Liver (tissue), 8 donors: ENCODE measurements at regions not wholly inside any gene's neighbourhood (a gene's known extent, or its start where the extent isn't known, plus 50 kb on each side); places are given as distances from the start of the nearest gene placed in this dataset.

ENCODE experiments used
- DNase-seq: peaks from one replicate; pipeline ENCODE4 v3.0.0-alpha.2; 2017; ENCODE audit warnings: low spot score
- H3K27ac ChIP-seq, 2 donors: one replicate each; pipeline ENCODE4 v1.7.0; 2013; ENCODE audit warnings: inconsistent platforms in 2 of 2, low read length in 2 of 2, control low read depth in 1 of 2, low read depth in 1 of 2, mild to moderate bottlenecking in 1 of 2
- H3K27me3 ChIP-seq, 4 donors: one replicate each; pipeline versions ENCODE4 v1.6.1 to v1.7.0; 2013; ENCODE audit warnings: low read length in 3 of 4, inconsistent platforms in 1 of 4, mild to moderate bottlenecking in 1 of 4, moderate library complexity in 1 of 4; ENCODE audit not compliant: control insufficient read depth in 4 of 4, insufficient read depth in 4 of 4
- H3K36me3 ChIP-seq, 4 donors: one replicate each; pipeline versions ENCODE4 v1.6.1 to v1.7.0; 2013; ENCODE audit warnings: low read length in 3 of 4, mild to moderate bottlenecking in 3 of 4, low read depth in 1 of 4, moderate library complexity in 1 of 4; ENCODE audit not compliant: control insufficient read depth in 4 of 4, insufficient read depth in 3 of 4
- H3K4me1 ChIP-seq, 4 donors: one replicate each; pipeline versions ENCODE4 v1.6.1 to v1.7.0; 2013; ENCODE audit warnings: low read length in 3 of 4, mild to moderate bottlenecking in 3 of 4, moderate library complexity in 1 of 4; ENCODE audit not compliant: control insufficient read depth in 4 of 4, insufficient read depth in 4 of 4
- H3K4me3 ChIP-seq, 3 donors: one replicate each; pipeline versions ENCODE4 v1.6.1 to v1.7.0; 2013; ENCODE audit warnings: low read length in 3 of 3, control low read depth in 1 of 3, low read depth in 1 of 3, mild to moderate bottlenecking in 1 of 3
- H3K9ac ChIP-seq, 2 donors: one replicate each; pipeline ENCODE4 v1.7.0; 2013; ENCODE audit warnings: low read length in 2 of 2, mild to moderate bottlenecking in 2 of 2, moderate library complexity in 2 of 2, control low read depth in 1 of 2, low read depth in 1 of 2
- H3K9me3 ChIP-seq, 4 donors: one replicate each; pipeline versions ENCODE4 v1.6.1 to v1.7.0; 2013; ENCODE audit warnings: low read length in 3 of 4; ENCODE audit not compliant: control insufficient read depth in 4 of 4
- ATF3 ChIP-seq: IDR thresholded peaks from 2 replicates; pipeline ENCODE4 v1.6.1; 2016; ENCODE audit warnings: antibody characterized with exemption
- CTCF ChIP-seq: fragments of 150-350 bp; IDR thresholded peaks from 2 replicates; pipeline ENCODE4 v1.5.1; 2017; ENCODE audit warnings: improper control_type of control experiment, low read depth, low read length; ENCODE audit not compliant: missing input control
- EGR1 ChIP-seq, 2 donors: IDR thresholded peaks; 2 replicates each; pipeline ENCODE4 v1.6.1; 2016 to 2018; ENCODE audit warnings: antibody characterized with exemption in 2 of 2, low read depth in 2 of 2
- FOXA2 ChIP-seq: IDR thresholded peaks from 2 replicates; pipeline ENCODE4 v1.6.1; 2016; ENCODE audit warnings: antibody characterized with exemption
- GABPA ChIP-seq, 2 donors: IDR thresholded peaks in 1 of 2; conservative IDR thresholded peaks in 1 of 2; 2 replicates each; pipeline ENCODE4 v1.6.1; 2016; ENCODE audit warnings: antibody characterized with exemption in 2 of 2, mild to moderate bottlenecking in 1 of 2, moderate library complexity in 1 of 2
- HNF4G ChIP-seq: IDR thresholded peaks from 2 replicates; pipeline ENCODE4 v1.6.1; 2016; ENCODE audit warnings: antibody characterized with exemption
- JUND ChIP-seq, 2 donors: IDR thresholded peaks; 2 replicates each; pipeline ENCODE4 v1.6.1; 2016; ENCODE audit warnings: antibody characterized with exemption in 2 of 2
- MAX ChIP-seq: IDR thresholded peaks from 2 replicates; pipeline ENCODE4 v1.6.1; 2016; ENCODE audit warnings: antibody characterized with exemption
- NR2F2 ChIP-seq: IDR thresholded peaks from 2 replicates; pipeline ENCODE4 v1.6.1; 2016; ENCODE audit warnings: antibody characterized with exemption
- RAD21 ChIP-seq, 2 donors: IDR thresholded peaks; 2 replicates each; pipeline ENCODE4 v1.6.1; 2016; ENCODE audit warnings: antibody characterized with exemption in 2 of 2, mild to moderate bottlenecking in 2 of 2
- REST ChIP-seq: IDR thresholded peaks from 2 replicates; pipeline ENCODE4 v1.6.1; 2016; ENCODE audit warnings: antibody characterized with exemption, mild to moderate bottlenecking
- RXRA ChIP-seq, 2 donors: IDR thresholded peaks; 2 replicates each; pipeline ENCODE4 v1.6.1; 2017 to 2018; ENCODE audit warnings: antibody characterized with exemption in 2 of 2, mild to moderate bottlenecking in 1 of 2
- YY1 ChIP-seq: IDR thresholded peaks from 2 replicates; pipeline ENCODE4 v1.6.1; 2016; ENCODE audit warnings: antibody characterized with exemption, mild to moderate bottlenecking
- WGBS: extraction: QIAGEN DNeasy Blood & Tissue Kit; methylation state at CpG from one replicate; pipeline ENCODE4 v1.1.7; 2013; 5-methylcytosine and 5-hydroxymethylcytosine counted together
- donor health status: healthy.
- donor health status: healthy.
- donor health status: healthy.
- donor health status: healthy.
- donor health status: healthy.

GRCh38 chr4:155565330-155565729, 101.3 kb upstream of the GUCY1A1 start:
- WGBS = 40% methylated on average over 1 of the region's 1 CpG
- Histone ChIP-seq H3K4me3 (no peak overlapping the region), H3K27me3 (no peaks in the 10 kb centered on the region), H3K36me3 (no peaks in the 10 kb centered on the region), H3K9ac (no peak overlapping the region), H3K4me1 (no peaks in the 10 kb centered on the region), H3K9me3 (no peaks in the 10 kb centered on the region), H3K27ac (no peak overlapping the region)
- TF ChIP-seq RXRA (IDR thresholded peaks at IDR 0.05) (no peak), HNF4G (no peak), GABPA (IDR thresholded peaks at IDR 0.05 in 1 of 2, conservative IDR thresholded peaks at IDR 0.05 in 1 of 2) (no peak), EGR1 (IDR thresholded peaks at IDR 0.05; ENCODE audit: low read depth in 2 of 2) (no peak), RAD21 (IDR thresholded peaks at IDR 0.05) (no peak), FOXA2 (no peak), CTCF (no peak)
- DNase-seq = no peak

- Histone ChIP-seq H3K4me1 (no peaks in the 10 kb centered on the region), H3K36me3 (no peaks in the 10 kb centered on the region), H3K4me3 (no peak overlapping the region), H3K27me3 (no peaks in the 10 kb centered on the region), H3K9ac (no peak overlapping the region), H3K27ac (no peak overlapping the region), H3K9me3 (no peaks in the 10 kb centered on the region)
- no peak for TF ChIP-seq EGR1 (IDR thresholded peaks at IDR 0.05; ENCODE audit: low read depth in 2 of 2)
- no peak for DNase-seq
- WGBS = 94% methylated on average over 3 of the region's 3 CpGs
These were observed 101.8 kb upstream of the GUCY1A1 start for GRCh38 chr4:155564880-155565279.

GRCh38 chr4:155564086-155564485, 102.6 kb upstream of the GUCY1A1 start:
- no peak for TF ChIP-seq NR2F2
- WGBS = 76% methylated on average over 2 of the region's 2 CpGs
- Histone ChIP-seq H3K4me3 (no peak overlapping the region), H3K27ac (no peak overlapping the region), H3K4me1 (no peaks in the 10 kb centered on the region), H3K27me3 (no peaks in the 10 kb centered on the region), H3K36me3 (no peaks in the 10 kb centered on the region), H3K9ac (no peak overlapping the region), H3K9me3 (no peaks in the 10 kb centered on the region)
- DNase-seq = no peak

- DNase-seq = no peak
- Histone ChIP-seq H3K4me3 (no peak overlapping the region), H3K27me3 (no peaks in the 10 kb centered on the region), H3K4me1 (no peaks in the 10 kb centered on the region), H3K36me3 (peaks cover 0 to 2% (median 0%) of the 10 kb centered on the region in 4 donors), H3K9ac (no peak overlapping the region), H3K27ac (no peak overlapping the region), H3K9me3 (no peaks in the 10 kb centered on the region)
- no peak for TF ChIP-seq REST
- no peak for TF ChIP-seq YY1
- TF ChIP-seq RAD21 (IDR thresholded peaks at IDR 0.05) = no peak
- no peak for TF ChIP-seq FOXA2
- no peak for TF ChIP-seq NR2F2
- TF ChIP-seq JUND (IDR thresholded peaks at IDR 0.05) = no peak
- TF ChIP-seq ATF3 = no peak
- no peak for TF ChIP-seq GABPA (IDR thresholded peaks at IDR 0.05 in 1 of 2, conservative IDR thresholded peaks at IDR 0.05 in 1 of 2)
- TF ChIP-seq CTCF = no peak
- no peak for TF ChIP-seq MAX
- TF ChIP-seq EGR1 (IDR thresholded peaks at IDR 0.05; ENCODE audit: low read depth in 2 of 2) = no peak
These were observed 106.7 kb upstream of the GUCY1A1 start for GRCh38 chr4:155559915-155560314.
